ENCODE measurements at regions not wholly inside any gene's neighbourhood (a gene's known extent, or its start where the extent isn't known, plus 50 kb on each side); places are given as distances from the start of the nearest gene placed in this dataset.

DNA sequence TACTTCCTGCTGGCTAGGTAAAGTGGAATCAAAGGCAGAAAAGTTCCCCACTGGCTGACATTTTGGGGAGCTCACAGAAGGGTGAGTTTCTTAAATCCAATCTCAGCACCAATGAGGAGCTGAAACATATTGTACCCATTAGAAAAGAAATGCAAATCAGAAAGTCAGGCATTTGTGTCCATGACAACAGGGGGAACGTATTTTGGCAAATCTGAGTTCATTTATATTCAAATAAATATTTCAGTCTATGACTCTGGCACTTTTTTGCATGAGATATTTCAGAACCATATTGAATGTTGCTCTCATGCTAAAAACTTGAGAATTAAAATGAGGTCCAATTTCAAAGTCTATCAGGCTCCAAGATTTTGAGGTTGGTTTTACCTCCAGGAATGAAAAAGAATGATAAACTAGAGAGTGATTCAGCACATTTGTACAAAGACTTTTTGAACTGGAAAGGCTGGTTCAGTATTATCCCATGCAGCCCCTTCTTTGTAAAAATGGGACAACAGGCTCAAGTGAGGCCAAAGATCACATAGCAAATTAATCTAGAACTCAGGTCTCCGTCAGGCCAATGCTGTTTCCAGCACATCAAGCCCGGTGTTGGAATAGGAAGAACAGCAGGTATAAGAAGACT, 202.2 kb downstream of the RRAGC start:
- TF ChIP-seq, protein P1, sequence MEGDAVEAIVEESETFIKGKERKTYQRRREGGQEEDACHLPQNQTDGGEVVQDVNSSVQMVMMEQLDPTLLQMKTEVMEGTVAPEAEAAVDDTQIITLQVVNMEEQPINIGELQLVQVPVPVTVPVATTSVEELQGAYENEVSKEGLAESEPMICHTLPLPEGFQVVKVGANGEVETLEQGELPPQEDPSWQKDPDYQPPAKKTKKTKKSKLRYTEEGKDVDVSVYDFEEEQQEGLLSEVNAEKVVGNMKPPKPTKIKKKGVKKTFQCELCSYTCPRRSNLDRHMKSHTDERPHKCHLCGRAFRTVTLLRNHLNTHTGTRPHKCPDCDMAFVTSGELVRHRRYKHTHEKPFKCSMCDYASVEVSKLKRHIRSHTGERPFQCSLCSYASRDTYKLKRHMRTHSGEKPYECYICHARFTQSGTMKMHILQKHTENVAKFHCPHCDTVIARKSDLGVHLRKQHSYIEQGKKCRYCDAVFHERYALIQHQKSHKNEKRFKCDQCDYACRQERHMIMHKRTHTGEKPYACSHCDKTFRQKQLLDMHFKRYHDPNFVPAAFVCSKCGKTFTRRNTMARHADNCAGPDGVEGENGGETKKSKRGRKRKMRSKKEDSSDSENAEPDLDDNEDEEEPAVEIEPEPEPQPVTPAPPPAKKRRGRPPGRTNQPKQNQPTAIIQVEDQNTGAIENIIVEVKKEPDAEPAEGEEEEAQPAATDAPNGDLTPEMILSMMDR (IDR thresholded peaks at IDR 0.05 in 2 of 3, conservative IDR thresholded peaks at IDR 0.05 in 1 of 3; ENCODE audit: insufficient read depth in 2 of 3, low read depth in 1 of 3, low read length in 3 of 3), result no peak
- no peak for TF ChIP-seq CHD4 (IDR thresholded peaks at IDR 0.05; ENCODE audit: insufficient read depth, insufficient replicate concordance, low read depth, low read length, poor library complexity, severe bottlenecking)

Data from K562 (cell line).